Subcutaneous abdominal adipose tissue (tissue), 5 donors: ENCODE measurements at regions not wholly inside any gene's neighbourhood (a gene's known extent, or its start where the extent isn't known, plus 50 kb on each side); places are given as distances from the start of the nearest gene placed in this dataset.
A peak's percentile ranks its signal among the peaks of the same experiment; 100 is the strongest.

Experiments
- H3K27ac ChIP-seq: one replicate; pipeline ENCODE4 v1.7.0; 2013; ENCODE audit warnings: low read depth, mild to moderate bottlenecking, inconsistent platforms, low read length, moderate library complexity
- H3K27me3 ChIP-seq, 5 donors: one replicate each; pipeline ENCODE4 v1.7.0; 2013; ENCODE audit warnings: low read length in 5 of 5, inconsistent platforms in 1 of 5; ENCODE audit not compliant: control insufficient read depth in 5 of 5, insufficient read depth in 4 of 5
- H3K36me3 ChIP-seq, 5 donors: one replicate each; pipeline ENCODE4 v1.7.0; 2013; ENCODE audit warnings: low read length in 5 of 5; ENCODE audit not compliant: control insufficient read depth in 5 of 5, insufficient read depth in 5 of 5
- H3K4me1 ChIP-seq, 5 donors: one replicate each; pipeline ENCODE4 v1.7.0; 2013; ENCODE audit warnings: low read length in 5 of 5, mild to moderate bottlenecking in 3 of 5, moderate library complexity in 1 of 5; ENCODE audit not compliant: control insufficient read depth in 5 of 5, insufficient read depth in 5 of 5
- H3K4me3 ChIP-seq, 5 donors: one replicate each; pipeline ENCODE4 v1.7.0; 2013; ENCODE audit warnings: low read length in 5 of 5, low read depth in 1 of 5
- H3K9ac ChIP-seq, 5 donors: one replicate each; pipeline ENCODE4 v1.7.0; 2013; ENCODE audit warnings: low read length in 5 of 5, mild to moderate bottlenecking in 4 of 5, moderate library complexity in 3 of 5
- H3K9me3 ChIP-seq, 5 donors: one replicate each; pipeline ENCODE4 v1.7.0; 2013; ENCODE audit warnings: low read length in 5 of 5; ENCODE audit not compliant: control insufficient read depth in 5 of 5
- donor health status: healthy.
- donor health status: healthy.
- donor health status: healthy.
- donor health status: healthy.
- donor health status: healthy.

DNA sequence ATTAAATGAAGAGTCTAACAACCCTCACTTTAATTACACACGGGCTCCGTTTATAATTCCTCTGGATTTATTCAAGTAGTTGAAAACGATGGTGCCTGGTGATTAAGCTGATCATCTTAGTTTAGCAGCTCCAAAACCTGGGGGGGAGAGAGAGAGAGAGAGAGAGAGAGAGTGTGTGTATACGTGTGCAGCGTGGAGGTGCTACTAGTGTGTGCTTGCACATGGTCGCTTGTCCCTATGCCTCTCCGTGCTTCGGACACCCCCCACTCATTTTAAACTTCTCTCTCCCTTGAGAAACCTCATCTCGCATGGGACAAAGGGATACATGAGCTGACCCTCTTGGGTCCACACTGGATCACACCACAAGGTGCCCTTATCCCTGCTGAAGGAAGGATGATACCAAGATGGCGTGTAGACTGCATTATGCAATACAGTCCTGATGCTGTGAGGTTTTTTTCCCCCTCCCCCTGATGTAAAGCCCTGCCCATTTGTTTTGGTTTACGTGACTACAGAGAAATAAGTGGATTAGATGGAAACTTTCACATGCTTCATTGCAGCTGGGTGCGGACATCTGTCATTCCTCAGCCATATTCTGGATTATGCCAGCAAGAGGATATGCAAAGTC lies 320.8 kb downstream of the ZNF536 start:
- peak overlapping the region in 1 of 5 donors; percentile 70 for H3K9ac ChIP-seq
- H3K9me3 ChIP-seq, result no peaks in the 10 kb centered on the region
- no peak overlapping the region for H3K27ac ChIP-seq
- peak overlapping the region; percentile 43 to 68 (median 51) for H3K4me3 ChIP-seq
- no peaks in the 10 kb centered on the region for H3K36me3 ChIP-seq
- peaks cover 6 to 17% (median 9%) of the 10 kb centered on the region in 5 donors for H3K27me3 ChIP-seq
- peaks cover 0 to 22% (median 19%) of the 10 kb centered on the region in 5 donors for H3K4me1 ChIP-seq

DNA sequence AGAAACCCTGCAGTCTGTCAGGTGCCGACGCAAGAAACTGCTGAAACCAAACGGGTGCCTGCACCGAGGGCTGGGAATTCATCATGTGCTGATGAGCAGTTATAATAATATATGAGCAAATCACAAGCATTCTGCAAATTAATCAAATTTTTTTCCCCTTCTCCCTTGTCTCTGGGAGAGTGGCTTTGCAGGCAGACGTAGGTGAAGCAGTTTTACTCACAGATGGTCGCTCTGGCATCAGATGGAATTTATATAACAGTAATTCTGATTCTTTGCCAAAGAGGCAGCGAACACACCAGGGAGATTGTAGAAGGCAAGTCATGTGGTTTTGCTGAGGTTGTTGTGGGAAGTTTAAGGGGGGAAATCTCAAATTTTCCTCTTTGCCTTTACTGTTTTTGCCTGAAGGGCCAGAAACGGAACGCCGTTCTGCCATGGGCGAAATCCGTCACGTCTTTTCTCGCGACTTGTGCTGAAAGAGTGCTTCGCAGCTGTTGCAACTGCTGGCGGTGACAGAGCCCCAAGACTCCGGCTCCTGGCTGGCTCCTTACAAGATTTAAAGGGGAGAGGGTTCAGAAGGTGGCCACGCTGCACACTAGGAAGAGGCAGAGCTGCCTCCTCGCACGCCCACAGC lies 320.1 kb downstream of the ZNF536 start:
- Histone ChIP-seq H3K36me3 (no peaks in the 10 kb centered on the region), H3K27ac (no peak overlapping the region), H3K9me3 (no peaks in the 10 kb centered on the region), H3K27me3 (peaks cover 6 to 17% (median 9%) of the 10 kb centered on the region in 5 donors), H3K4me1 (peaks cover 0 to 22% (median 19%) of the 10 kb centered on the region in 5 donors), H3K9ac (peak overlapping the region in 1 of 5 donors; percentile 70), H3K4me3 (peak overlapping the region; percentile 43 to 68 (median 51))

DNA sequence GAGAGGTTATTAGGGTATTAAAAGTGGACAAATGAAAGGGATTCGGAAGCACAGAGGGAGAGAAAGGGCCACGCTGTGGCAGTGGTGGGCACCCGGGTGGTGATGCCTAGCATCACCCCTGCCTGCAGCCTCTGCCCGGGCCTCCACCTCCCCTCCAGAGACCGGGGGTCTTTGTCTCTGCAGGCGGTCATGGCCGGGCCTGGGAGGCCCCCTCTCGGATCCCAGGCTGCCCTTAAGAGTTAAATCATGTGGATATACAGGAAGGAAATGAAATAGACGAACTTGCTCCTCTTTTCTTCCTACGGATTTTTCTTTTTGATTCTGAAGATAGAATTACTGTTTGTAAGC lies 319.6 kb downstream of the ZNF536 start:
- H3K9ac ChIP-seq, result no peak overlapping the region
- H3K9me3 ChIP-seq, result no peaks in the 10 kb centered on the region
- H3K4me3 ChIP-seq, result peak overlapping the region in 3 of 5 donors; percentile 51 to 68 (median 60)
- peaks cover 0 to 24% (median 19%) of the 10 kb centered on the region in 5 donors for H3K4me1 ChIP-seq
- H3K27me3 ChIP-seq, result peaks cover 6 to 17% (median 11%) of the 10 kb centered on the region in 5 donors
- H3K27ac ChIP-seq, result no peak overlapping the region
- H3K36me3 ChIP-seq, result no peaks in the 10 kb centered on the region

DNA sequence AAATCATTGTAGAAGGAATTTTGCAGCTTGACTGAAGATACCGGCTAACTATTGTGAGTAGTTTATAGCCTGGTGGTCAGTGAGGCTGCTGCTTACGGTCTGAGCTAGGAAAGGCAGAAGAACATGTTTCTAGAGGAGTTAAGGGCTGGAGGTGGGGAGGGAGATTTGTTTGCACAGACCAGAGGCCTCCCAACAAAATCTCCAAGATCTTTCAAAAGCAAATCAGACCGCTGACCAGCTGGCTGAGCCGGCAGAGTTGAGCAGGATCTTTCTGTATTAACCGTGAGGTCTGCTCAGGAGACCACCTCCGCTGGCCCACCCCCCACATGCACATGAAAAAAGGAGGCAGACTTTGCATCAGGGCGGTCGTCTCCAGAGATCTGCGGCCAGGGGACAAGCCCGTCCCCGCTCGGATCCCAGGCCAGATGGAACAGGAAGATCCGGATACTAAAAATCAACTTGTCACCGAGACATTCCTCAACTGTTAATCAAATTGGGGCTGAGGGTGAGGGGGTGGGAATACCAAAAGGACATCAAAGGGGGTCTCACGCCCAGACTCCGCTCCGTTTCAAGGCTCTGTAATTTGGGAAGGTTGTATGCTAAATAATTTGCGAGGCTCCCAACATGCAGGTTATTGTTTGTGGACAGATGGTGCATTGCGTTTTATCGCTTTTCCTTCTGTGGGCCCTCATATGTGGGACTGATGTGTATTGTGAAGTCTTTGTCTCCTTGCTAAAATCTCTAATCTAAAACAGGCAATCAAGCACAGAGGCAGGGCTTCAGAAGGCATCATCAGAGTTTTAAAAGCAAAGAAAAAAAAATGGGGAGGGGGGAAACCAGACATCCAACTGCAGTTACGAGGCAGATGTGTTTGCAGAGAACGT lies 319.0 kb downstream of the ZNF536 start:
- H3K9ac ChIP-seq, result no peak overlapping the region
- peaks cover 0 to 28% (median 24%) of the 10 kb centered on the region in 5 donors for H3K4me1 ChIP-seq
- H3K27ac ChIP-seq, result no peak overlapping the region
- H3K9me3 ChIP-seq, result no peaks in the 10 kb centered on the region
- H3K36me3 ChIP-seq, result no peaks in the 10 kb centered on the region
- H3K4me3 ChIP-seq, result no peak overlapping the region
- H3K27me3 ChIP-seq, result peaks cover 9 to 23% (median 14%) of the 10 kb centered on the region in 5 donors

DNA sequence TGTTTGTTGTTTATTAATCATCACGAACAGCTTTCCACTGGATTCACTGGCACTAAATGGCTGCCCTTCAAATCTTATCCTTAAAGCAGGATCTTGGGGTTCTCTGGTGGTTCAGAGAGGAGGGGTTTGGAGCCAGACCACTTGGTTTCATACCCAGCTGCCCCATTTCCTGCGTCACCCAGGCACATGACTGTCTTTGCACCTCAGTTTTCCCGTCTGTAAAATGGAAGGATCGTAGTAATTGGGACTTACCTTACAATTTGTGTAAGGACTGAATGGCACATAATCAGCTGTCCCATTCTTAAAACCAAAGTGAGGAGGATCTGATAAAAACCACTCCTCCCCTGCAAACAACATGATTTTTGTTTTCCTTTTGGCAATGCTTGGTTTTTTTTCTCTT lies 318.3 kb downstream of the ZNF536 start:
- Histone ChIP-seq H3K9ac (no peak overlapping the region), H3K9me3 (no peaks in the 10 kb centered on the region), H3K27ac (no peak overlapping the region), H3K27me3 (peaks cover 10 to 29% (median 17%) of the 10 kb centered on the region in 5 donors), H3K36me3 (no peaks in the 10 kb centered on the region), H3K4me1 (peaks cover 0 to 28% (median 24%) of the 10 kb centered on the region in 5 donors), H3K4me3 (no peak overlapping the region)

DNA sequence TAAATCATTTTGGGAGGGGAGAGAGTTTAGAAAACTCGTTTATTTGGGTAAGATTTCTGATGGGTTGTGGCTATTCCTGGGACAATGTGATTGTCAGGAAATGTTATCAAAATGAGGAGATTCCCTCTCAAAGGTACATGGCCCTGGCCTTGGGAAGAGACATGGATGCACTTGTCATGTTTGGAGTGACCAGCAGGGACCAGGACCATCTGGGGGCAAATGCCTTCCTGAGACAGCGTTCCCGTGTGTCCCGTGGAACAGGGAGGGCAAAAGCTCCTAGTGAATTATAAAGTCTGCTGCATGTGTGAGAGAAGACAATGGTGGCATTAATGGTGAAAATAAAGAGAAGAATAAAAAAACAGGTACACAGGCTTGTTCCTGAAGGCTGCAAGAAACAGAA lies 317.3 kb downstream of the ZNF536 start:
- peaks cover 0 to 26% (median 20%) of the 10 kb centered on the region in 5 donors for H3K4me1 ChIP-seq
- no peaks in the 10 kb centered on the region for H3K36me3 ChIP-seq
- no peak overlapping the region for H3K4me3 ChIP-seq
- no peak overlapping the region for H3K9ac ChIP-seq
- no peaks in the 10 kb centered on the region for H3K9me3 ChIP-seq
- H3K27ac ChIP-seq, result no peak overlapping the region
- H3K27me3 ChIP-seq, result peaks cover 15 to 32% (median 22%) of the 10 kb centered on the region in 5 donors

DNA sequence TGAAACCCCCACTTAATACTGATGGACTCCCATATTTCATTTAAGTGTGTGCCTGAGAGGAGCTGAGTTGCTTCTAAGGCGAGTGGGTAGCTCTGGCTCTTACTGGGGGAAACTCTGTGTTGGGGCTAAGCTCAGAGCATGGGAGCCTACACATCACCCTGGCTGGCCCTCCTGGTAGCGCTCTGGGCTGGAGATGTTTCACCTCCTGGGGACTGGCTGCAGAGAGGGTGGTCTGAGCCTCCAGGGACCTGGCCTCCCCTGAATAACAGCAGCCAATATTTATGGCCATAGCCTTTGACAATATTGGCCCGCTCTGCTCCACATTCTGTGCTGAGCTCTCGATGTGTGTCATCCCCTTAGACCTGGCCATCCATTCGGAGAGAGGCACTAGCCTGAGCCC lies 316.5 kb downstream of the ZNF536 start:
- Histone ChIP-seq H3K4me1 (peaks cover 0 to 22% (median 18%) of the 10 kb centered on the region in 5 donors), H3K27ac (no peak overlapping the region), H3K9ac (no peak overlapping the region), H3K4me3 (no peak overlapping the region), H3K27me3 (peaks cover 15 to 32% (median 22%) of the 10 kb centered on the region in 5 donors), H3K36me3 (no peaks in the 10 kb centered on the region), H3K9me3 (no peaks in the 10 kb centered on the region)

DNA sequence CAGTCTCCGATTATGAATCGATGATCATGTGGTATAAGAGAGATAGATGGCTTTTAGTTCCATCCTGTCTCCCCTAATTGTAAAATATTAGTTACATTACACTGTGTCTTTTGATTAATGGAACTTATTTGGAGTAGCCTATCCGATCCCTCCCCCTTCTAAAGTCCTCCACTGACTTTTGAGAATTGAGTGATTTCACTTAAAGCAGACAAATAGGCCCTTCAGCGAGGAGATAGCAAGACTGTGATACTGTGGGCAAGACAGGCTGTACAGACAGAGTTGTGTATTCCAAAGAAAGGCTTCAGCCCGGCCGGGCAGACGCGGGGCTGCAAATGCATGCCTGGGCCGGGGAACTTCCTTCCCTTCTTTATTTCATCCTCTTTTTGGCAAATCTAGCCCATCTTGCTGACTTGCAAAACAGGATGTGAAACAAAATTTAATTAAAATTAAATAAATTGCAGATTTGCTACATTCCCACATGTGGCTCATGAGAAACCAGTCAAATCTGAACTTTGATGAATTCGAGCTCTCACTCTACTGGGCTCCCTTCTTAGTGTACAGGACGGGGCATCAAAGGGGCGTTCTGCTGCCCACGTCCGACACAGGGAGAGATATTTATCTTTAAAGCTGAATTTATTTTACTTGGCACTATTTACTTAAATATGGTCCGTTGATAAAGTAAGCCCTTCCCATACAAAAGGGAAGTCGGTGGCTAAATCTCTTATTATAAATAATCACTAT lies 314.8 kb downstream of the ZNF536 start:
- peaks cover 0 to 12% (median 10%) of the 10 kb centered on the region in 5 donors for H3K4me1 ChIP-seq
- H3K36me3 ChIP-seq, result no peaks in the 10 kb centered on the region
- H3K9me3 ChIP-seq, result no peaks in the 10 kb centered on the region
- peaks cover 16 to 36% (median 23%) of the 10 kb centered on the region in 5 donors for H3K27me3 ChIP-seq
- no peak overlapping the region for H3K4me3 ChIP-seq
- no peak overlapping the region for H3K27ac ChIP-seq
- H3K9ac ChIP-seq, result no peak overlapping the region

DNA sequence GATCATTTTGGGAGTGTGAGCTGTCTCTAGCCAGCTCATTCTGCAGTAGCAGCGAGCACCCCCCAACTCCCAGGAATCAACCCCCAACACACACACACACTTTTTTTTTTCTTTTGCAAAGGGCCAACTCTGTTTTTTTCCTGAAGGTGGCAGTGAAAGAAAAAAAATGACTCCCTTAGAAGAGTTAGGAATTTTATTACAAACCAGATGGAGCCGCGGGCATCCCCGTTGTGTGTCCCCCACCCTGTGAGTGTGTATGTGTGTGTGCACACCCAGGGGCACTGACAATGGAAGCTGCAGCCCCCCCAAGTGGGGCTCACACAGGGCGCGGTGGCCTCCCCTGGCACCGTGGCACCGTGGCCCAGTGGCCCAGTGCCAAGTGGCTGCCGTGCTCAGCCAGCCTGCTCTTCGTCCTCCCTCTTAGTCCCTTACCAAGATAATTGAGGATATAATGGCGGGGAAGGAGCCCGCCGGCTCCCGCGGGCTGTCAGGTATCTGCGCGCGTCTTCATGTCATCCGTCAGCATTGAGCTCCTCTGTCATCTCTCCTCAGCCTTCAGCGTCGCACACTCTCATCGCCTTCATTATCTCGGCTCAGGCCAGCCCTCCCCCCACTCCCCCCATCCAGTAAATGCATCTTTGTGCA lies 314.1 kb downstream of the ZNF536 start:
- H3K27me3 ChIP-seq, result peaks cover 13 to 39% (median 23%) of the 10 kb centered on the region in 5 donors
- no peak overlapping the region for H3K27ac ChIP-seq
- no peaks in the 10 kb centered on the region for H3K9me3 ChIP-seq
- H3K36me3 ChIP-seq, result no peaks in the 10 kb centered on the region
- no peak overlapping the region for H3K4me3 ChIP-seq
- H3K9ac ChIP-seq, result no peak overlapping the region
- peaks cover 0 to 12% (median 6%) of the 10 kb centered on the region in 5 donors for H3K4me1 ChIP-seq
